Ascending aorta (tissue), 2 donors: ENCODE measurements at regions not wholly inside any gene's neighbourhood (a gene's known extent, or its start where the extent isn't known, plus 50 kb on each side); places are given as distances from the start of the nearest gene placed in this dataset.

ENCODE experiments used
- DNase-seq, 2 donors: peaks; one replicate each; pipeline ENCODE4 v3.0.0-alpha.2; 2019; ENCODE audit warnings: low spot score in 2 of 2
- H3K27ac ChIP-seq, 2 donors: fragments of 200-600 bp; sonication (generic); one replicate each; pipeline ENCODE4 v1.5.1; 2016 to 2017; ENCODE audit warnings: mild to moderate bottlenecking in 1 of 2
- H3K27me3 ChIP-seq: fragments of 200-600 bp; sonication (generic); one replicate; pipeline ENCODE4 v1.5.1; 2017
- H3K36me3 ChIP-seq, 2 donors: fragments of 200-600 bp; sonication (generic); one replicate each; pipeline ENCODE4 v1.5.1; 2016
- H3K4me1 ChIP-seq, 2 donors: fragments of 200-600 bp; sonication (generic); one replicate each; pipeline ENCODE4 v1.5.1; 2016 to 2017; ENCODE audit warnings: mild to moderate bottlenecking in 1 of 2
- H3K4me3 ChIP-seq, 2 donors: fragments of 200-600 bp; sonication (generic); one replicate each; pipeline ENCODE4 v1.5.1; 2016 to 2017; ENCODE audit warnings: mild to moderate bottlenecking in 1 of 2
- H3K9me3 ChIP-seq, 2 donors: fragments of 200-600 bp; sonication (generic); one replicate each; pipeline ENCODE4 v1.5.1; 2016
- intact Hi-C: fragments of 100-400 bp; cut with DNase I; formaldehyde crosslinking; loops from one replicate; pipeline ENCODE4 v1.15.1; 2023
- TF ChIP-seq, protein P1 (sequence below), 3 experiments: fragments of 200-600 bp in 2 of 3; fragments of 450-650 bp in 1 of 3; sonication (generic) in 2 of 3; IDR thresholded peaks; one replicate each; pipeline ENCODE4 v1.5.1; 2016 to 2019; ENCODE audit warnings: antibody characterized with exemption in 3 of 3, mild to moderate bottlenecking in 1 of 3, moderate library complexity in 1 of 3

DNA sequence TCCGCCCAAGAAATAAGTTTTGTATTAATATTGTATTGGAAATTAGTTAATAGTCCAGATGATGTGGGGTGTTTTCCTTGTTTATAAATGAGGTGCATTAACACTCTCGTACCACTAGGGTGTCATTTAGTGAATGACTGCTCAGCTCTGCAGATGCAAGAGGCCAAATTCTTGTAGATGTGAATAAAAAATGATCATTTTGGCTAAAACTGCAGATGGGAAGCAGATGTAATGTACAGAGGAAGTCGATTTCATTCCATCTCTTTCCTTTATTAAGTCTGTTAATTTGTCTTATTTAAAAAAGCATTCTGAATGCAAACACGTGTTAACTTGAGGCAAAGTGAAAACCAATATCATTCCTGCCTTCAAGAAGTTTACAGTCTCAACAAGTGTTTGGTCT lies 108.1 kb downstream of the DHX15 start:
- TF ChIP-seq, protein P1, sequence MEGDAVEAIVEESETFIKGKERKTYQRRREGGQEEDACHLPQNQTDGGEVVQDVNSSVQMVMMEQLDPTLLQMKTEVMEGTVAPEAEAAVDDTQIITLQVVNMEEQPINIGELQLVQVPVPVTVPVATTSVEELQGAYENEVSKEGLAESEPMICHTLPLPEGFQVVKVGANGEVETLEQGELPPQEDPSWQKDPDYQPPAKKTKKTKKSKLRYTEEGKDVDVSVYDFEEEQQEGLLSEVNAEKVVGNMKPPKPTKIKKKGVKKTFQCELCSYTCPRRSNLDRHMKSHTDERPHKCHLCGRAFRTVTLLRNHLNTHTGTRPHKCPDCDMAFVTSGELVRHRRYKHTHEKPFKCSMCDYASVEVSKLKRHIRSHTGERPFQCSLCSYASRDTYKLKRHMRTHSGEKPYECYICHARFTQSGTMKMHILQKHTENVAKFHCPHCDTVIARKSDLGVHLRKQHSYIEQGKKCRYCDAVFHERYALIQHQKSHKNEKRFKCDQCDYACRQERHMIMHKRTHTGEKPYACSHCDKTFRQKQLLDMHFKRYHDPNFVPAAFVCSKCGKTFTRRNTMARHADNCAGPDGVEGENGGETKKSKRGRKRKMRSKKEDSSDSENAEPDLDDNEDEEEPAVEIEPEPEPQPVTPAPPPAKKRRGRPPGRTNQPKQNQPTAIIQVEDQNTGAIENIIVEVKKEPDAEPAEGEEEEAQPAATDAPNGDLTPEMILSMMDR (IDR thresholded peaks at IDR 0.05), result peak in 2 of 3 experiments; percentile 32 to 38
- Histone ChIP-seq H3K4me1 (peaks cover 8 to 13% of the 10 kb centered on the region in 2 donors), H3K36me3 (no peaks in the 10 kb centered on the region), H3K27me3 (no peaks in the 10 kb centered on the region), H3K27ac (no peak overlapping the region), H3K9me3 (no peaks in the 10 kb centered on the region), H3K4me3 (no peak overlapping the region)
- DNase-seq, result no peak
- intact Hi-C loops, result loop anchor here (10.0 kb wide), 2 partner anchors 439 to 759 kb away; partner anchors contain the start of genes CCDC149 and PI4K2B

DNA sequence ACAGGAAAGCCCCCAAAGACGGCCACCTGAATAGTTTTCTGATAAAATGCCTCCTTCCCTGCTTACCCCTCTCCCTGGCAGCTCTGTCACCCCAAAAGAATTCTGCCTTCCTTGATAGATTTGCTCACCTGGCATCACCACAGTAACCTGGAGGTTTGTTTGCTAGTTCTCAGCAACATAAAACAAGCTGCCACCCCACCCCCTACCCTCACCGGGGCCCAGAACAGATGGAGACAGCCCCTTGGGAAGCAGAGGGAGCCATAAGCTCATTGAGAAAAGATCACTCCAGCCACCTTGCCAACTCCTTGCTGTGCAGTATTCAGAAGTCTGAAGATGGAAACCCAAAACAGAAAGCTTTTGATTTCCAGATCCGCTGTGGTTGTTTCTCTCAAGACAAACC lies 108.6 kb downstream of the DHX15 start:
- Histone ChIP-seq H3K9me3 (no peaks in the 10 kb centered on the region), H3K4me3 (no peak overlapping the region), H3K36me3 (no peaks in the 10 kb centered on the region), H3K4me1 (peaks cover 8 to 15% of the 10 kb centered on the region in 2 donors), H3K27me3 (no peaks in the 10 kb centered on the region), H3K27ac (no peak overlapping the region)
- intact Hi-C loops, result loop anchor here (10.0 kb wide), 2 partner anchors 439 to 759 kb away; partner anchors contain the start of genes CCDC149 and PI4K2B
- TF ChIP-seq, protein P1 (IDR thresholded peaks at IDR 0.05), result no peak
- DNase-seq, result no peak

DNA sequence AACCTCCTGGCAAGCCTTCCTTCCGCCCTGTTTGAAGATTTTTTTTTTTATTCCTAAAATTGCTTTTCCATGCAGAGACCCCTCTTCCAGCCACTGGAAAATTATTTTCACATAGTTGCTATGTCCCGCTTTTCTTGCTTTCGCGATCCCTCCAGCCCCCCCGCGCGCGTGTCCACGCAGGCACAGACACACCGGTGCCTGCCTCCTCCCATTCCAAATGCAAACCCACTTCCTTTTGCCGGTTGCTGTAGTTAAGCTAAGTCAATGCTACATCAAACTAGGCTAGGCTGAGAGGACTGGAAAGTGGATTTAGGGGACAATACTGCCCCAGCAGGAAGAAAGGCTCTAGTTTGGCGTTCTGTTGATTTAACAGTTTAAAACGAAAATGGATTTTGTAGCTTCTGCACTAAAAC lies 111.0 kb downstream of the DHX15 start:
- H3K36me3 ChIP-seq, result no peaks in the 10 kb centered on the region
- TF ChIP-seq, protein P1 (IDR thresholded peaks at IDR 0.05), result no peak
- no peak for DNase-seq
- H3K27me3 ChIP-seq, result no peaks in the 10 kb centered on the region
- no peaks in the 10 kb centered on the region for H3K9me3 ChIP-seq
- peaks cover 8 to 15% of the 10 kb centered on the region in 2 donors for H3K4me1 ChIP-seq
- H3K27ac ChIP-seq, result peak overlapping the region; percentile 31 to 57
- peak overlapping the region; percentile 60 to 81 for H3K4me3 ChIP-seq
- intact Hi-C loops, result loop anchor here (5.0 to 10.0 kb wide), 6 partner anchors 109 to 761 kb away; partner anchors contain the start of genes CCDC149, DHX15, PI4K2B and SEPSECS

DNA sequence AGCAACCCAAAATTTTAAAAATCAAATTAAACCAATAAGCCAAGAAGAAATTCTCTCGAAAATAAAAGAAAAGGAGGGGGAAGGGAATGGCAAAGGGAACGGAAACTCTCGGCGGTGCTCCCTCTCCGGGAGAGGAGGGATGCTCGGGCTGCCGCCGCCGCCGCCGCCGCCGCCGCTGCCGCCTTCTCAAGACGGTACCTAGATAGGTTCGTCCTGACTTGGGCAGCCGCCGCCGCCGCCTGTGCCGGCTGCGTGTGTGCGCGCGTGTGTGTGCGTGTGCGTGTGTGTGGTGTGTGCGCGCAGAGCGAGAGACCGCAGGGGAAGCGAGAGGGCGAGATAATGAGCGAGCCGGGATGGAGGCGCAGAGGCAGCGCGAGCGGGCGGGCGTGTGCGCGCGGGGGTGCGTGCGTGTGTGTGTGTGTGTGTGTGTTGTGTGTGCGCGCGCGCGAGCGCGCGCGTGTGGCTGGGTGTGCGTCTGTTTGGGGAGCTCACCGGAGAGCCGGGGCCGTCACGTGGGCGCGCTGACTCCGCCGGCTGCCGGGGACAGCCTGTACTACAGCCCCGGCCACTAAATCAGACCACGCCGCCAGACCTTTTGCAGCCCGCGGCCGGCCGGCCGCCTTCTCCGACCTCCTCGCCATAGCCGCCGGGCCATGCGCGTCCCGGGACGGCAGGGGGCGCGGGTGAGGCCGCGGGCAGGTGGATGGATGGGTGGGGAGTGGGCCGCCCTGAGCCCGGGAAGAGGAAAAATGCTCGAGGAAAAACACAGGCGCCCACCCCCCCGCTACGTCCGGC lies 111.6 kb downstream of the DHX15 start:
- DNase-seq, result peak; percentile 31 to 88
- H3K36me3 ChIP-seq, result no peaks in the 10 kb centered on the region
- TF ChIP-seq, protein P1 (IDR thresholded peaks at IDR 0.05), result peak; percentile 54 to 73 (median 66)
- H3K27ac ChIP-seq, result peak overlapping the region; percentile 31 to 57
- peak overlapping the region; percentile 60 to 81 for H3K4me3 ChIP-seq
- H3K9me3 ChIP-seq, result no peaks in the 10 kb centered on the region
- intact Hi-C loops, result loop anchor here (5.0 to 10.0 kb wide), 6 partner anchors 110 to 762 kb away; partner anchors contain the start of genes CCDC149, DHX15, PI4K2B and SEPSECS
- H3K4me1 ChIP-seq, result peaks cover 8 to 15% of the 10 kb centered on the region in 2 donors
- H3K27me3 ChIP-seq, result no peaks in the 10 kb centered on the region

DNA sequence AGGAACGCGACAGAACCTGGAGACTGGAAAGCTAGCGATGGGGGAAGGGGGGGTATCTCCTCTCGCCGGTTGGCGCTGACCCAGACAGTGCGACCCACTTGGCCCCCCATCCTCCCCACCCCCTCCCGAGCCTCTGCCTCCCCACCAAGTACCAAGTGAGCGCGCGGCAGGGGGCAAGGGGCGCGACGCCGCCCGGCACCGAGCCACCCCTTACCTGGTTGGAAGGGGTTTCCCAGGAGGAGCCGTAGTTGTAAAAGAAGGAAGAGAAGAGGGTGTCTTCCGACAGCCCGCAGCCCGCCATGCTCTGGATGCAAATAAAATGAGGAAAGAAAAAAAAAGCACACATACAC lies 112.2 kb downstream of the DHX15 start:
- Histone ChIP-seq H3K27me3 (no peaks in the 10 kb centered on the region), H3K9me3 (no peaks in the 10 kb centered on the region), H3K27ac (peak overlapping the region in 1 of 2 donors; percentile 31), H3K4me3 (peak overlapping the region; percentile 60 to 81), H3K36me3 (no peaks in the 10 kb centered on the region), H3K4me1 (peaks cover 8 to 15% of the 10 kb centered on the region in 2 donors)
- DNase-seq, result no peak
- intact Hi-C loops, result loop anchor here (5.0 to 10.0 kb wide), 6 partner anchors 110 to 763 kb away; partner anchors contain the start of genes CCDC149, DHX15, PI4K2B and SEPSECS
- TF ChIP-seq, protein P1 (IDR thresholded peaks at IDR 0.05), result no peak
